WI38 (cell line): ENCODE measurements at regions not wholly inside any gene's neighbourhood (a gene's known extent, or its start where the extent isn't known, plus 50 kb on each side); places are given as distances from the start of the nearest gene placed in this dataset.

Experiments
- H3K4me3 ChIP-seq: 2 replicates; pipeline ENCODE4 v1.5.1; 2011; ENCODE audit warnings: low read depth, mild to moderate bottlenecking, control low read depth, low read length
- TF ChIP-seq, protein P1 (sequence below): IDR thresholded peaks from 2 replicates; pipeline ENCODE4 v1.5.1; 2012; ENCODE audit warnings: low read depth, mild to moderate bottlenecking, control low read depth, low read length

DNA sequence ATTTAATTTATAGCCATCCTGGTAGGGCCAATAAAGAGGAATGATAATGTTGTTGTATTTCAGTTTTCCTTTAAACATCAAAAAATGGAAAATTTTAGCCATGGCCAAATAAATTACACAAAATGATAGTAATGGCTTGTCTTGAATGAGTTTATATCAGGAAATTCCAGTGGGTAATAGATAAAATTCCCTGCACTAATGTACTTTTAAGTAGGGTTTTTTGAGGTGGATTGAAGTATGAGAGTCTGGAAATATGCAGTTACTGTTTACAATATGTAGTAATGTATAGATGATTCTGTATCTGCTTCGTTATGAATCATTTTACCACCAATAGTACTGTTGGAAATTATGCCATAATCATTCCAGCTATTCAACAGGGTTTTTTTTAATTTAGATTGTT, 219.4 kb upstream of the ROBO2 start:
- TF ChIP-seq, protein P1, sequence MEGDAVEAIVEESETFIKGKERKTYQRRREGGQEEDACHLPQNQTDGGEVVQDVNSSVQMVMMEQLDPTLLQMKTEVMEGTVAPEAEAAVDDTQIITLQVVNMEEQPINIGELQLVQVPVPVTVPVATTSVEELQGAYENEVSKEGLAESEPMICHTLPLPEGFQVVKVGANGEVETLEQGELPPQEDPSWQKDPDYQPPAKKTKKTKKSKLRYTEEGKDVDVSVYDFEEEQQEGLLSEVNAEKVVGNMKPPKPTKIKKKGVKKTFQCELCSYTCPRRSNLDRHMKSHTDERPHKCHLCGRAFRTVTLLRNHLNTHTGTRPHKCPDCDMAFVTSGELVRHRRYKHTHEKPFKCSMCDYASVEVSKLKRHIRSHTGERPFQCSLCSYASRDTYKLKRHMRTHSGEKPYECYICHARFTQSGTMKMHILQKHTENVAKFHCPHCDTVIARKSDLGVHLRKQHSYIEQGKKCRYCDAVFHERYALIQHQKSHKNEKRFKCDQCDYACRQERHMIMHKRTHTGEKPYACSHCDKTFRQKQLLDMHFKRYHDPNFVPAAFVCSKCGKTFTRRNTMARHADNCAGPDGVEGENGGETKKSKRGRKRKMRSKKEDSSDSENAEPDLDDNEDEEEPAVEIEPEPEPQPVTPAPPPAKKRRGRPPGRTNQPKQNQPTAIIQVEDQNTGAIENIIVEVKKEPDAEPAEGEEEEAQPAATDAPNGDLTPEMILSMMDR: no peak
- no peak overlapping the region for H3K4me3 ChIP-seq

DNA sequence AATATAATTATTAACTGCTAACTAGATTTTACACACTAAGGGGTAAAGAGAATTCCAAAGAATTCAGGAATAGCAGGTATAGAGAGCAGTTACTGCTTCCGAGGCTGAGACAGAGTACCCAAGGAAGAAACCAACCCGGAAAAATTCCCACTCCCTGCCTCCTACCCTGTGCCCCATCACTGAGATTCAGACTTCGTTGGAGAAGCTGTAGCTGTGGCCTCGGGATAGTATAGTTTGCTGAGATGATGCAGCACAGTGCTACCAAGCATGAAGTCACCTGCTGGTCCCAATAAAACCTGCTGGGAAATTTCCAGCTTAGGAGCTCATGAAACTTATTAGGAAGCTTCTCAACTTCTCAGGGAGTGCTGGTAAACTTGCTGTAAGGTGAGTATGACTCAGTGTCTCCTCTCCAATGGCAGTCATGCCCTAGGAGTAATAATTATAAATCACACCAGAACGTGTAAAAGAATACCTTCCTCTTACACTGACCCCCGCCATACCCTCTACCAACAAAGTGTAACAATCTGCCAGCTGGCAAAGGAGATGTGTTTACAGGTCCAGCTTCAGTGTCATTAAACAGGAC, 215.2 kb upstream of the ROBO2 start:
- TF ChIP-seq, protein P1: no peak
- no peak overlapping the region for H3K4me3 ChIP-seq

- TF ChIP-seq, protein P1: no peak
- H3K4me3 ChIP-seq: no peak overlapping the region
Measured at GRCh38 chr3:76826861-76827260, 213.0 kb upstream of the ROBO2 start.

DNA sequence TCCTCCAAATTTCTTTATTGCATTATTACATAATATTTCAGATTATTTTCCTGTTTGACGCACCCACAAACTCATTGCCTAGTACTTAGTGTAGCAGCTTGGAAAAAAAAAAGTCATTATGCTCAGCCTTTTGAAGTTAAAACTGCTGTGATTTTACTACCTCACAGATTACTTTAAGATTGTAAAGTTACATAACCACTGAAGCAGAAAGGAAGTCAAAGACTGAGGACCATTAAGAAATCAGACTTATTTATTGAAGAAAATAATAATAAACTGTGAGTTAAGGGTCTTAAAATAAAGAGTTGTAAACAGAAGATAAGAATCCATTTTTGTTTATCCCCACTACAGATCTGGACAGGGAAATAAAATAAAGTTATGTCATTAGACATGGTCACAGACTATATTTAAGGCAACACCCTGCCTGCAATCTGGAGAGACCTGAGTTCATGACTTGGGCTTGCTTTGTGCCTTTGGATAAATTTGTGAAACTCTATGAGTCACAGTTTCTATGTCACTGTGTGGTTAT, 212.1 kb upstream of the ROBO2 start:
- H3K4me3 ChIP-seq: no peak overlapping the region
- TF ChIP-seq, protein P1: no peak

DNA sequence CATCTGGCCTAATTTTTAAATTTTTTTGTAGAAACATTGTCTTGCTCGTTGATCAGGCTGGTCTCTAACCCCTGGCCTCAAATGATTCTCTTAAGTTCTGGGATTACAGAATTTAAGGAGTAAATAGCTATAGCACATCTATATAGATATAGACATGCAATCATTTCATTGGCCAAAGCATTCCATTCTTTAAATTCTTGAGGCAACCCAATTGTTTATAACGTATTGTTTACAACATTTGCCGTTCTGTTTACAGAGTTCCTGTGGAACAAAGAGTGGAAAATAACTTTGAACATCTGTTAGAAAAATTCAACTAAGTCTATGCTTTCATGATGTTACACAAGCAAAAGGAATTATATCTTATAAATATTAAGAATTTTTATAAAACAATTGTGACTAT, 205.2 kb upstream of the ROBO2 start:
- H3K4me3 ChIP-seq: no peak overlapping the region
- TF ChIP-seq, protein P1: no peak

DNA sequence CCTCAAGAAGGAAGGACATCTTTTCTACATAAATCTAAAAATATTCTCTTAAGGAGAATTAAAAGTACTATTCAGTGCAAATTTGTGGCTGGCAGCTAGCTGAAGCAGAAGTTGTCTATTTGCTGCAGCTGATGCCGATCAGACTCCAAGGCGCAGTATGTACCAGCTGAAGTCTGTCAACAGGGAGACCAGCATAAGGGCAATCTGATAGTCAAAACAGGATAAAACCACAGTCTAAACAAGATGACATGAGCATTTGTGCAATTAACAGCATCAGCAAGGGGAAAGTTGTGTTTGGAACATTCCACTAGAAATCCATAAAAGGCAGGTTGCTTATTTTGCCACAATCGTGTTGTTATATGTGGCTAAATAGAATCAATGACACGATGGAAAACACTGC, 198.2 kb upstream of the ROBO2 start:
- H3K4me3 ChIP-seq: no peak overlapping the region
- TF ChIP-seq, protein P1: no peak

- no peak overlapping the region for H3K4me3 ChIP-seq
- TF ChIP-seq, protein P1: no peak
Measured at GRCh38 chr3:76842216-76842615, 197.7 kb upstream of the ROBO2 start.
